HG03571 (cell line): ENCODE measurements at regions not wholly inside any gene's neighbourhood (a gene's known extent, or its start where the extent isn't known, plus 50 kb on each side); places are given as distances from the start of the nearest gene placed in this dataset.

ENCODE experiments used
- ATAC-seq: cut with Tn5 transposase; IDR thresholded peaks from one replicate; pipeline ENCODE4 v1.9.1; 2021; ENCODE audit not compliant: unreplicated experiment

DNA sequence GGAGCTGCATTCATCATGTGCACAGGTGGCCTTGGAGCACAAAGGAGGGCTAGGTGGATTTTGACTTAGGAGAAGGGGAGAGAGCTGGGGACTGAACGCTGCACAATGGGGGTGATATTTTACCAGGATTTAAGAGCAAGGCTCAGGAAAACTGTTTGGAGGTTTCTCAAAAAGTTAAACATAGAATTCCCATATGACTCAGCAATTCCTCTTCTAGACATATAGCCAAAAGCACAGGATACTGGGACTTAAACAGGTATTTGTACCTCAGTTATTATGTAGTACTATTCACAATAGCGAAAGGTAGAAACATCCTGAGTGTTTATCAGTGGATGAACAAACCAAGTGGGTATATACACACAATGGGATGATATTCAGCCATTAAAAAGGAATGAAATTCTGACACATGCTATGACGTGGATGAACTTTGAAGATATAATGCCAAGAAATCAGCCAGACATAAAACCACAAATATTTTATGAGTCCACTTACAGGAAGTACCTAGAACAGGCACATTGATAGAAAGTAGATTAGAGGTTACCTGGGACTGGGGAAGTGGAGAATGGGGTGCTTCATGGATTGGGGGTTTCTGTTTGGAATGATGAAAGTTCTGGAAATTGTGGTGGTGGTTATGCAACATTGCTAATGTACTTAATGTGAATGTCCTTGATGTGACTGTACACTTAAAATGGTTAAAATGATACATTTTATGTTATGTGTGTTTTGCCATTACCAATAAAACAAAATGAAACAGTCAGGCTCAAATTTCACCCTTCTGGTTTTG, 216.9 kb downstream of the HAUS1 start:
- no peak for ATAC-seq

GRCh38 chr18:46321955-46322354, 217.8 kb downstream of the HAUS1 start:
- ATAC-seq, result no peak

- no peak for ATAC-seq
Measured at GRCh38 chr18:46322411-46322891, 218.3 kb downstream of the HAUS1 start.

- no peak for ATAC-seq
Measured at GRCh38 chr18:46322941-46323340, 218.8 kb downstream of the HAUS1 start.

- no peak for ATAC-seq
Measured at GRCh38 chr18:46324087-46324955, 220.1 kb downstream of the HAUS1 start.

GRCh38 chr18:46325895-46326294, 221.7 kb downstream of the HAUS1 start:
- ATAC-seq, result no peak

DNA sequence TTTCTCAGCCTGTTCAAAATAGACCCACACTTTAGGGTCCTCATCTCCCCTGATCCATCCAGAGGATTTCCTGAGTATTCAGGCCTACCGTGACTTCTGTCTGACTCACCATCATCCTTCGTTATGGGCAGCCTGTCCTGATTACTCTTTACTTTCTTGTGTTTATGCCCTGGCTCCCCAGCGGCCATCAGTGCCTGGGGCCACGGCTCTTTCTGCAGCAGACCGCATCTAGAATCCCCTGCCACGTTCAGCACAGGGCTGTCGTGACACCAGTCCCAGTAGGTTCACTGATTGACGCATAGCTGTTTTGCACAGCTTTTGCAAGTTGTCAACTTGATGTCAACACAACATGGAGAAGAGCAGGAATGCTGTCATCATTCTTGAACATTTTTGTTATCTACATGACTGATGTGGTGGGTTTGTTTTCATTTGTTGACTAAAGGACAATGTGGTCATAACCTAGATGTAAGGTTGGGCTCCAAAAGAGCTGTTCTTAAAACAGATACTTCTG, 225.6 kb downstream of the HAUS1 start:
- ATAC-seq, result no peak

DNA sequence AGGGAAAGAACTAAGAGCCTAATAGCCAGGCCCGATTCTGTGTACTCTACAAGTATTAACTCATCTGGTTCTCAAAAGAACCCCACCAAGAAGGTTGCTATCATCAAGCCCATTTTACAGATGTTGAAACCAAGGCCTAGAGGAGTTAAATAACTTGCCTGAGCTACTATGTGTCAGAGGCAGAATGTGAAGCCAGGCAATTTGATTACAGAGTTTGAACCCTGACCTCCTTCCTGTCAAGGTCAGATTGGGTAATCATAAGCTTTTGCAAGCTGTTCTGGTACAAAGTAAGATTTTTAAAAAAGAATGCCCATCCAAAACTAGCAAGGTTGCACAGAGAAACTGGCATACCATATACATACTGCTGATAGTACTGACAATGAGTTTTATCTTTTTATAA, 227.1 kb downstream of the HAUS1 start:
- no peak for ATAC-seq

DNA sequence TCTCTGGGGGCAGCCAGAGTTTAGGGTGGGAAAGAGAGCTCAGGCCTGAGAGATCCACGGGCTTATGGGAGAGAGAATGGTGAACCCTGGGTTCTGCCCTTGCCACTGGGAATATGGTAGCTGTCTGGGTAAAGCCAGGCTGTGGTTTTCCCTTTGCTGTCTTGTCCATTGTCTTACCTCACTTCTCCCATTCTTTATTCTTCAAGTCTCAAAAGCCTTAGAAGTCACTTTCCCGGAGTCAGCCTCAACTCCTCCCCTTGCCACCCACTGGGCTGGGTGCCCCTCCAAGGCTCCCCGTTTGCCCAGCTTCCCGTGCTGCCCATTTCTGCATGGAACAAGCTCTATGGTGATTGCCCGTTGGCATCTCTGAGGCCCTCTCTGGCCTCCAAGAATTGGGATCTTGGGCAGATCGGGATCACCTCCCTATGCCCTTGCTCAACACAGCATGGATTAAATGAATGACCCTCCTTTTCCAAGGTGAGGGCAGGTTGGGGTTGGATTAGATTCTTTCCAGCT, 228.2 kb downstream of the HAUS1 start:
- ATAC-seq, result no peak

DNA sequence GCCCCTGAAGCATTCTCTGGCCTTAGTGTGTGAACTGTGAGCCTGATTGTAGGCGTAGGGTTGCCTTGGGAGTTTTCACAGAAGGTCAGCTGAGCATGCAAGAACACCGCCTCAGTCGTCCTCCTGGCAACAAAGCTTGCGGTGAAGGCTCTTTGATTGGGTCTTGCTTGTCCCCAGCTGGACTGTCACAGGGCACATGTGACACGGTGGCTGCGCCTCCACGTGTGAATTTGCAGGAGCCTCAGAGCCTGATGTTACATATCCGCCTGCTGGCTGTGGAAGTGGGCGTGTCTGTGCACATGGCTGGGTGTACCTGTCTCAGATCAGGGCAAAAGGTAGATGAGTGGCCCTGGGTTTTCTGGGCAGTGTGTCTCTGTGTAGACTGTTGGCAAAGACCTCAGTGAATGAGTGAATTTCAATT, 228.7 kb downstream of the HAUS1 start:
- ATAC-seq, result no peak

- ATAC-seq, result no peak
Measured at GRCh38 chr18:46333431-46334135, 229.4 kb downstream of the HAUS1 start.

DNA sequence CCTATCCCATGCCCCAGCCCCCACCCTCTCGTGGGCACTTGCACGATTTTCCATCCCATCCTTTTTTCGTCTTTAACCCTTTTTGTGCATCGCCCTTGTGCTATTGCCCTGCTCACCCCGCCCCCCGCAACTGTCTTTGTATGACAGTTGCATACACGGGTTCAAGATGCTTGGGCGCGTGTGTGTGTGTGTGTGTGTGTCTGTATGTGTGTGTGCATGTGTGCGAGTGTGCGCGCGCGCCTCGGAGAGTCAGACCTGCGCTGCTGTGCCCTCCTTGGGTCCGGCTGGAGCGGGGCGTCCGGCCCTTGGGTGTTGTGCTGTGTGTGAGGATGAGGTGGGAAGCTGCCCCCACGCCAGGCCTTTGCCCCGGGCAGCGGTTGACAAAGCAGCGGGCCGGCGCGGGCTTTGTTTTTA, 230.7 kb downstream of the HAUS1 start:
- ATAC-seq, result no peak

- ATAC-seq, result no peak
Measured at GRCh38 chr18:46335534-46336101, 231.4 kb downstream of the HAUS1 start.

- no peak for ATAC-seq
Measured at GRCh38 chr18:46336278-46337111, 232.3 kb downstream of the HAUS1 start.

DNA sequence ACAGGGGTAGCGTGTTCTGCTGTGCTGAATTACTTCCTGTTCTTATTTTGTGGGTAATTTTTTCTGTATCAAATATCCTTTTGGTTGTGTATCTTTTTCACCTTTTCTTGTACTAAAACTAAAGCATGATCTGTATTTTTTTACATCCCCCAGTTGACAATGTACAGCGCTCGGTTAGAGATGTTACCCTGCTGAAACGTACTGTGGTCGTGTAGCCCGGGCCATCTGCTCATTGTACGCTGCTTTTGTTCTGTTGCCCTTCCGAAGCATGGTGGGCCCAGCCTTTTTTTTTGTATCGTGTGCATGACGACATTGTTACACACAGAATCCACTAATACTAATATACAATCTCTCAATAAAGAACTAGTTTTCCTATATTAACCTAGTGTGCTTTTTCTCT, 233.1 kb downstream of the HAUS1 start:
- ATAC-seq, result no peak

- ATAC-seq, result no peak
Measured at GRCh38 chr18:46338205-46338604, 234.0 kb downstream of the HAUS1 start.

DNA sequence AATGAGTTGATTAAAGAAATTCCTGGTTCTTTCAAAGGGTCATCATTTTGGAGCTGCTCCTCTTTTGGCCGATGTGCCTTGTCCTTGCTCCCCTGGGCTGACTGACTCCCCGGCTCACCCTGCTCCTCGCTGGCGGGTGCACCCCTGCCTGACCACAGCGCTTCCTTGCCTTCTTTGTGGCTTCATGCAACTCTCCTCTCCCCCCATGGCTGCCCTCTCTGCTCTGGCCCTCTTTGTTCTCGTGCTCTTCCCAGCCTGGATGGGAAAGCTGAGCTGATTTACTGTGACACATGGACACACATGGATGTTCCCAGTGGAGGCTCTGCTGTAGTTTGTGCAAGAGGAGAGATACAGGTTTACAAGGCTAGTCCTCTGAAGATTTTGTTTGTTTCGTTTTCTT, 234.6 kb downstream of the HAUS1 start:
- ATAC-seq, result no peak

DNA sequence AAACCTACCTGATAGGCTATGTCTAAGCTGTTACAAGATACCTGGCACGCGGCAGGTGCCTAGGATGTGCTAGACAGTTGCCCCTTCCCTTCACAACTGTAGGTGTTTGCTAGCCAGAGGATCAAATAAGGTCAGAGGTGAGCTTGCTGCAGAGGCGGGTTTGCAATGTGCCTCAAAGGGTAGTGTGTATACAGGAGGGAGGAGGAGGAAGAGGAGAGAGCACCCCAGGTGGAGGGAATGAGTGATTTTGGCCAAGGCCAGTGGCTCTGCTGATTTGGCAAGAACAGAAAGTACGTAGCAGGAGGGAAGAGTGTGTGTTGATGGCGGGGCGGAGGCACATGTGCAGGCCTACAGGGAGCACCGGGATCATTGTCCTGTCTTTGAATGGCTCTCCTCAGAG, 236.5 kb downstream of the HAUS1 start:
- no peak for ATAC-seq

- ATAC-seq, result no peak
Measured at GRCh38 chr18:46341986-46342525, 237.9 kb downstream of the HAUS1 start.
